ENCODE measurements at regions not wholly inside any gene's neighbourhood (a gene's known extent, or its start where the extent isn't known, plus 50 kb on each side); places are given as distances from the start of the nearest gene placed in this dataset.

DNA sequence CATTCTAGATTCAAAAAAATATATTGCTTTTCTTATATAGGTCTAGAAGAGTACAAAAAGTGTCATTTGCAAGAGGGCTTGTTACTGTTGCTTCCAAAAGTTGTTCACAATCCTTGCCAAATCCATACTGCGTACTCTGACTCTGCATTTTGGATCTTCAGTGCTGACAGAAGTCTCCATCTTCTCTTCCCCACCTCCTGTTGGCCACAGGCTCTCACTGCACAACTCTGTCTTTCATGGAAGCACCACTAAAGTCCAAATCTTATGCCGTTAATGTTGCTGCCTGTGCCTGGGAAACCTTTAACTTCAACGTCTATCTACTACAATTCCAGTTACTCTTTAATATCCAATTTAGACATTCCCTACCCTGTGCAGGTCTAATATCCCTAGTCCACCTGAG, 419.9 kb downstream of the NR2F2 start:
- Mint-ChIP-seq H3K27me3 (ENCODE audit: unreplicated experiment) (no peaks in the 10 kb centered on the region), H3K4me1 (ENCODE audit: low read depth, unreplicated experiment) (no peaks in the 10 kb centered on the region), H3K36me3 (ENCODE audit: unreplicated experiment) (no peaks in the 10 kb centered on the region), H3K9me3 (ENCODE audit: unreplicated experiment) (no peaks in the 10 kb centered on the region), H3K27ac (ENCODE audit: unreplicated experiment) (no peak overlapping the region), H3K4me3 (ENCODE audit: unreplicated experiment) (no peak overlapping the region)
- DNase-seq = no peak
- TF ChIP-seq, protein P1, sequence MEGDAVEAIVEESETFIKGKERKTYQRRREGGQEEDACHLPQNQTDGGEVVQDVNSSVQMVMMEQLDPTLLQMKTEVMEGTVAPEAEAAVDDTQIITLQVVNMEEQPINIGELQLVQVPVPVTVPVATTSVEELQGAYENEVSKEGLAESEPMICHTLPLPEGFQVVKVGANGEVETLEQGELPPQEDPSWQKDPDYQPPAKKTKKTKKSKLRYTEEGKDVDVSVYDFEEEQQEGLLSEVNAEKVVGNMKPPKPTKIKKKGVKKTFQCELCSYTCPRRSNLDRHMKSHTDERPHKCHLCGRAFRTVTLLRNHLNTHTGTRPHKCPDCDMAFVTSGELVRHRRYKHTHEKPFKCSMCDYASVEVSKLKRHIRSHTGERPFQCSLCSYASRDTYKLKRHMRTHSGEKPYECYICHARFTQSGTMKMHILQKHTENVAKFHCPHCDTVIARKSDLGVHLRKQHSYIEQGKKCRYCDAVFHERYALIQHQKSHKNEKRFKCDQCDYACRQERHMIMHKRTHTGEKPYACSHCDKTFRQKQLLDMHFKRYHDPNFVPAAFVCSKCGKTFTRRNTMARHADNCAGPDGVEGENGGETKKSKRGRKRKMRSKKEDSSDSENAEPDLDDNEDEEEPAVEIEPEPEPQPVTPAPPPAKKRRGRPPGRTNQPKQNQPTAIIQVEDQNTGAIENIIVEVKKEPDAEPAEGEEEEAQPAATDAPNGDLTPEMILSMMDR (IDR thresholded peaks at IDR 0.05; ENCODE audit: partially characterized antibody, unreplicated experiment) = no peak

- Mint-ChIP-seq H3K4me3 (ENCODE audit: unreplicated experiment) (no peak overlapping the region), H3K36me3 (ENCODE audit: unreplicated experiment) (no peaks in the 10 kb centered on the region), H3K27me3 (ENCODE audit: unreplicated experiment) (no peaks in the 10 kb centered on the region), H3K4me1 (ENCODE audit: low read depth, unreplicated experiment) (no peaks in the 10 kb centered on the region), H3K9me3 (ENCODE audit: unreplicated experiment) (no peaks in the 10 kb centered on the region), H3K27ac (ENCODE audit: unreplicated experiment) (no peak overlapping the region)
- TF ChIP-seq, protein P1 (IDR thresholded peaks at IDR 0.05; ENCODE audit: partially characterized antibody, unreplicated experiment) = no peak
- DNase-seq = no peak
These were observed 425.6 kb downstream of the NR2F2 start for GRCh38 chr15:96756146-96756545.

GRCh38 chr15:96756656-96757055, 426.2 kb downstream of the NR2F2 start:
- no peak for DNase-seq
- TF ChIP-seq, protein P1 (IDR thresholded peaks at IDR 0.05; ENCODE audit: partially characterized antibody, unreplicated experiment) = no peak
- no peaks in the 10 kb centered on the region for H3K9me3 Mint-ChIP-seq (ENCODE audit: unreplicated experiment)
- no peak overlapping the region for H3K27ac Mint-ChIP-seq (ENCODE audit: unreplicated experiment)
- no peak overlapping the region for H3K4me3 Mint-ChIP-seq (ENCODE audit: unreplicated experiment)
- no peaks in the 10 kb centered on the region for H3K27me3 Mint-ChIP-seq (ENCODE audit: unreplicated experiment)
- H3K4me1 Mint-ChIP-seq (ENCODE audit: low read depth, unreplicated experiment) = no peaks in the 10 kb centered on the region
- H3K36me3 Mint-ChIP-seq (ENCODE audit: unreplicated experiment) = no peaks in the 10 kb centered on the region

DNA sequence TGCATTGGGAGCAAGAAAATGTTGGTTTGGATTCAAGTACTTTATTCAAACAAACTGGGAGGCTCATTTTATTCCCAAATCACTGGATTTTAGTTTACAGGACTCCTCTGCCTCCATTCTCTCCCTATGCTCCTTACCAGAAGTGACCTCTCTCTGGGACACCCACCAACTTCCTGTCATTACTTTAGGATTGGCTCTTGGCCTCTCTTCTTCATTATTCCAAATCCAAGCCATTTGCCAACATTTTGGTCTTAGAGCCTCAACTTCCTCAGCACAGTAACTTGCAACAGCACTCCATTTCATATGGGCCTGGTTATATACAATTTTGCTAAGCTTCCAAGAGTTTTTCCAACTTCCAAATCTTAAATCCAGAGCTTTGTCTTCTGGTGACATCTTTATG, 432.1 kb downstream of the NR2F2 start:
- no peak overlapping the region for H3K27ac Mint-ChIP-seq (ENCODE audit: unreplicated experiment)
- H3K9me3 Mint-ChIP-seq (ENCODE audit: unreplicated experiment) = no peaks in the 10 kb centered on the region
- no peak overlapping the region for H3K4me3 Mint-ChIP-seq (ENCODE audit: unreplicated experiment)
- H3K27me3 Mint-ChIP-seq (ENCODE audit: unreplicated experiment) = no peaks in the 10 kb centered on the region
- TF ChIP-seq, protein P1 (IDR thresholded peaks at IDR 0.05; ENCODE audit: partially characterized antibody, unreplicated experiment) = no peak
- no peaks in the 10 kb centered on the region for H3K4me1 Mint-ChIP-seq (ENCODE audit: low read depth, unreplicated experiment)
- DNase-seq = no peak
- no peaks in the 10 kb centered on the region for H3K36me3 Mint-ChIP-seq (ENCODE audit: unreplicated experiment)

- no peaks in the 10 kb centered on the region for H3K27me3 Mint-ChIP-seq (ENCODE audit: unreplicated experiment)
- TF ChIP-seq, protein P1 (IDR thresholded peaks at IDR 0.05; ENCODE audit: partially characterized antibody, unreplicated experiment) = no peak
- no peaks in the 10 kb centered on the region for H3K4me1 Mint-ChIP-seq (ENCODE audit: low read depth, unreplicated experiment)
- no peak overlapping the region for H3K27ac Mint-ChIP-seq (ENCODE audit: unreplicated experiment)
- no peak overlapping the region for H3K4me3 Mint-ChIP-seq (ENCODE audit: unreplicated experiment)
- H3K36me3 Mint-ChIP-seq (ENCODE audit: unreplicated experiment) = no peaks in the 10 kb centered on the region
- no peaks in the 10 kb centered on the region for H3K9me3 Mint-ChIP-seq (ENCODE audit: unreplicated experiment)
- DNase-seq = no peak
These were observed 434.0 kb downstream of the NR2F2 start for GRCh38 chr15:96764501-96764900.

All from glutamatergic neuron (in vitro differentiated cells).